Small intestine (tissue), 7 donors: ENCODE measurements at regions not wholly inside any gene's neighbourhood (a gene's known extent, or its start where the extent isn't known, plus 50 kb on each side); places are given as distances from the start of the nearest gene placed in this dataset.

Experiments used
- DNase-seq, 2 donors: peaks; one replicate each; pipeline versions ENCODE4 v3.0.0 to v3.0.0-alpha.2; 2013
- FAIRE-seq: peaks from 2 replicates; lab custom pipeline; 2012; peaks lifted over from hg19 to GRCh38; lab: Jason Lieb, UNC
- H3K27ac ChIP-seq, 3 donors: one replicate each; pipeline ENCODE4 v1.5.1; 2013; ENCODE audit warnings: low read length in 2 of 3, mild to moderate bottlenecking in 2 of 3, control low read depth in 1 of 3, inconsistent platforms in 1 of 3, low read depth in 1 of 3, moderate library complexity in 1 of 3
- H3K27me3 ChIP-seq, 3 donors: one replicate each; pipeline ENCODE4 v1.6.1; 2013; ENCODE audit warnings: low read length in 3 of 3, inconsistent platforms in 1 of 3; ENCODE audit not compliant: control insufficient read depth in 3 of 3, insufficient read depth in 3 of 3
- H3K36me3 ChIP-seq, 3 donors: one replicate each; pipeline ENCODE4 v1.6.1; 2013; ENCODE audit warnings: low read length in 3 of 3, inconsistent platforms in 1 of 3, low read depth in 1 of 3, mild to moderate bottlenecking in 1 of 3, moderate library complexity in 1 of 3; ENCODE audit not compliant: control insufficient read depth in 3 of 3, insufficient read depth in 2 of 3
- H3K4me1 ChIP-seq, 3 donors: one replicate each; pipeline ENCODE4 v1.6.1; 2013; ENCODE audit warnings: low read length in 2 of 3, inconsistent platforms in 1 of 3, low read depth in 1 of 3, mild to moderate bottlenecking in 1 of 3, moderate library complexity in 1 of 3; ENCODE audit not compliant: control insufficient read depth in 3 of 3, insufficient read depth in 2 of 3
- H3K4me3 ChIP-seq, 3 donors: one replicate each; pipeline ENCODE4 v1.5.1; 2013; ENCODE audit warnings: low read length in 3 of 3, control low read depth in 1 of 3, inconsistent platforms in 1 of 3, low read depth in 1 of 3, mild to moderate bottlenecking in 1 of 3, moderate library complexity in 1 of 3
- H3K9me3 ChIP-seq, 2 donors: one replicate each; pipeline ENCODE4 v1.6.1; 2013; ENCODE audit warnings: low read depth in 1 of 2, low read length in 1 of 2; ENCODE audit not compliant: control insufficient read depth in 2 of 2, insufficient read depth in 1 of 2
- WGBS, 3 donors: extraction: QIAGEN DNeasy Blood & Tissue Kit; methylation state at CpG; one replicate each; pipeline ENCODE4 v1.1.7; 2013; 5-methylcytosine and 5-hydroxymethylcytosine counted together
- donor health status: healthy with polysubstance abuse.
- donor health status: control.
- donor health status: control.
- donor health status: Bipolar disorder and iron deficiency.
- donor health status: healthy.

GRCh38 chr14:49405291-49405690, 180.9 kb downstream of the RPS29 start:
- H3K36me3 ChIP-seq: no peaks in the 10 kb centered on the region
- 48 to 66% (median 50%) methylated on average over 3 of the region's 3 CpGs for WGBS, 3 donors
- no peaks in the 10 kb centered on the region for H3K9me3 ChIP-seq
- H3K27ac ChIP-seq: no peak overlapping the region
- DNase-seq (no peak), FAIRE-seq (no peak)
- no peaks in the 10 kb centered on the region for H3K4me1 ChIP-seq
- H3K27me3 ChIP-seq: no peaks in the 10 kb centered on the region
- H3K4me3 ChIP-seq: no peak overlapping the region

GRCh38 chr14:49401373-49401772, 184.8 kb downstream of the RPS29 start:
- no peak for FAIRE-seq
- DNase-seq: no peak
- 63 to 76% (median 68%) methylated on average over 2 of the region's 2 CpGs for WGBS, 3 donors
- Histone ChIP-seq H3K27me3 (no peaks in the 10 kb centered on the region), H3K4me3 (no peak overlapping the region), H3K36me3 (no peaks in the 10 kb centered on the region), H3K4me1 (no peaks in the 10 kb centered on the region), H3K9me3 (no peaks in the 10 kb centered on the region), H3K27ac (no peak overlapping the region)

- H3K9me3 ChIP-seq: no peaks in the 10 kb centered on the region
- H3K4me1 ChIP-seq: no peaks in the 10 kb centered on the region
- no peaks in the 10 kb centered on the region for H3K27me3 ChIP-seq
- DNase-seq (no peak), FAIRE-seq (no peak)
- no peak overlapping the region for H3K4me3 ChIP-seq
- no peaks in the 10 kb centered on the region for H3K36me3 ChIP-seq
- no peak overlapping the region for H3K27ac ChIP-seq
These were observed 189.4 kb downstream of the RPS29 start for GRCh38 chr14:49396801-49397200.

GRCh38 chr14:49381778-49382177, 204.4 kb downstream of the RPS29 start:
- Histone ChIP-seq H3K27ac (no peak overlapping the region), H3K27me3 (peaks cover 0 to 2% (median 0%) of the 10 kb centered on the region in 3 donors), H3K4me1 (no peaks in the 10 kb centered on the region), H3K9me3 (no peaks in the 10 kb centered on the region), H3K4me3 (no peak overlapping the region), H3K36me3 (no peaks in the 10 kb centered on the region)
- FAIRE-seq (no peak), DNase-seq (no peak)
- 12 to 34% (median 14%) methylated on average over 1 of the region's 1 CpG for WGBS, 3 donors

- Histone ChIP-seq H3K27me3 (no peaks in the 10 kb centered on the region), H3K36me3 (no peaks in the 10 kb centered on the region), H3K4me1 (no peaks in the 10 kb centered on the region), H3K4me3 (no peak overlapping the region), H3K9me3 (no peaks in the 10 kb centered on the region), H3K27ac (no peak overlapping the region)
- DNase-seq (no peak), FAIRE-seq (no peak)
- 73 to 84% (median 77%) methylated on average over 3 of the region's 3 CpGs for WGBS, 3 donors
These were observed 218.5 kb downstream of the RPS29 start for GRCh38 chr14:49367696-49368095.

GRCh38 chr14:49366416-49366815, 219.8 kb downstream of the RPS29 start:
- FAIRE-seq (no peak), DNase-seq (no peak)
- no peaks in the 10 kb centered on the region for H3K27me3 ChIP-seq
- no peaks in the 10 kb centered on the region for H3K36me3 ChIP-seq
- no peaks in the 10 kb centered on the region for H3K9me3 ChIP-seq
- H3K27ac ChIP-seq: no peak overlapping the region
- WGBS, 3 donors: 16 to 22% (median 21%) methylated on average over 1 of the region's 1 CpG
- no peak overlapping the region for H3K4me3 ChIP-seq
- no peaks in the 10 kb centered on the region for H3K4me1 ChIP-seq

- 23 to 40% (median 25%) methylated on average over 1 of the region's 1 CpG for WGBS, 3 donors
- no peaks in the 10 kb centered on the region for H3K9me3 ChIP-seq
- no peaks in the 10 kb centered on the region for H3K27me3 ChIP-seq
- FAIRE-seq: no peak
- no peak overlapping the region for H3K27ac ChIP-seq
- no peak overlapping the region for H3K4me3 ChIP-seq
- DNase-seq: no peak
- no peaks in the 10 kb centered on the region for H3K36me3 ChIP-seq
- no peaks in the 10 kb centered on the region for H3K4me1 ChIP-seq
These were observed 221.4 kb downstream of the RPS29 start for GRCh38 chr14:49364752-49365117.

- DNase-seq: no peak
- WGBS, 3 donors: 12 to 16% (median 15%) methylated on average over 5 of the region's 5 CpGs
- Histone ChIP-seq H3K4me1 (no peaks in the 10 kb centered on the region), H3K27me3 (no peaks in the 10 kb centered on the region), H3K4me3 (no peak overlapping the region), H3K36me3 (no peaks in the 10 kb centered on the region), H3K9me3 (no peaks in the 10 kb centered on the region), H3K27ac (no peak overlapping the region)
- no peak for FAIRE-seq
These were observed 222.1 kb downstream of the RPS29 start for GRCh38 chr14:49363821-49364751.

- H3K27ac ChIP-seq: no peak overlapping the region
- no peaks in the 10 kb centered on the region for H3K9me3 ChIP-seq
- no peaks in the 10 kb centered on the region for H3K27me3 ChIP-seq
- DNase-seq (no peak), FAIRE-seq (no peak)
- H3K4me1 ChIP-seq: no peaks in the 10 kb centered on the region
- 14 to 52% (median 24%) methylated on average over 1 of the region's 1 CpG for WGBS, 3 donors
- H3K4me3 ChIP-seq: no peak overlapping the region
- H3K36me3 ChIP-seq: no peaks in the 10 kb centered on the region
These were observed 223.3 kb downstream of the RPS29 start for GRCh38 chr14:49362916-49363315.
